ENCODE measurements at regions not wholly inside any gene's neighbourhood (a gene's known extent, or its start where the extent isn't known, plus 50 kb on each side); places are given as distances from the start of the nearest gene placed in this dataset.

DNA sequence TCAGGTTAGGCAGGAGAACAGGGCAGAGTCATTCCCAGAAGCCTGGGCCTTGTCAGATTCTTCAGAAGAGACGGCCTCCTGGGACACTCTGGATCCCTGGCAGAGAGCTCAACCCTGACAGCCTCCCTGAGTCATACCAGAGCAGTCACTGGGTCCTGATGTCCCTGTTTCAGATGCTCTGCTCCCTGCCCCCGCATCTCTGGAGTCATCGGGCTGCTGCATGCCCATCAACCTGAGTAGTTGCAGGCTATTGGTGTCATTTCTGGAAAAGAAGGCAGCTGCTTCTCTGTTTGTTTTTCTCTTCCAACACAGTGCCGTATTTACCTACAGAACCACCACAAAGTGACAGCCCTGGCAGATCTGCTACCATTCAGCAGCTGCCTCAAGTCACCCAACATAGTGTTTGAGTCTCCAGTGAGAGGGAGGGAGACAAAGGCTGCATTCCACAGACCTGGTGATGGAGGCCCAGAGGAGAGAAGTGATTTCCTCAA, 145.1 kb downstream of the B3GNT2 start:
- BruUV-seq (replicated peaks) = no TSS peak
- in situ Hi-C loops (cut with HindIII; ENCODE audit: low pct_unique_long_range_greater_than_20kb, low sequenced_read_pairs) (no loop called here), intact Hi-C loops (cut with micrococcal nuclease; ENCODE audit: unreplicated experiment) (no loop called here)
- Histone ChIP-seq H3K27me3 (ENCODE audit: control insufficient read depth, insufficient read depth, low read length) (no peaks in the 10 kb centered on the region), H3K9me3 (ENCODE audit: control insufficient read depth, insufficient read depth, low read depth, low read length) (no peaks in the 10 kb centered on the region), H3K36me3 (ENCODE audit: control insufficient read depth, insufficient read depth, low read length) (no peaks in the 10 kb centered on the region), H3K4me1 (ENCODE audit: control insufficient read depth, insufficient read depth, low read length) (no peaks in the 10 kb centered on the region), H3K4me3 (ENCODE audit: low read depth in 2 of 2, low read length in 2 of 2) (no peak overlapping the region), H3K27ac (ENCODE audit: low read length) (no peak overlapping the region)
- ATAC-seq (no peak), DNase-seq (ENCODE audit: low read depth, low spot score) (no peak)
- POLR2A ChIA-PET = no interaction called here
- CTCF ChIA-PET = interaction anchor here (0.6 kb wide), 2 partner anchors 17 to 26 kb away, joined by 5 to 7 read pairs; no protein-coding TSS in a partner anchor
- TF ChIP-seq POLR2AphosphoS5 (IDR thresholded peaks at IDR 0.05; ENCODE audit: low read depth, low read length) (no peak), TCF7L2 (IDR thresholded peaks at IDR 0.05; ENCODE audit: low read depth, low read length) (no peak), SIN3A (IDR thresholded peaks at IDR 0.05; ENCODE audit: borderline replicate concordance, insufficient read depth, low read depth, low read length) (no peak), REST (IDR thresholded peaks at IDR 0.05; ENCODE audit: insufficient read depth in 1 of 2, low read depth in 2 of 2, low read length in 1 of 2) (no peak)
- TF ChIP-seq, protein P1, sequence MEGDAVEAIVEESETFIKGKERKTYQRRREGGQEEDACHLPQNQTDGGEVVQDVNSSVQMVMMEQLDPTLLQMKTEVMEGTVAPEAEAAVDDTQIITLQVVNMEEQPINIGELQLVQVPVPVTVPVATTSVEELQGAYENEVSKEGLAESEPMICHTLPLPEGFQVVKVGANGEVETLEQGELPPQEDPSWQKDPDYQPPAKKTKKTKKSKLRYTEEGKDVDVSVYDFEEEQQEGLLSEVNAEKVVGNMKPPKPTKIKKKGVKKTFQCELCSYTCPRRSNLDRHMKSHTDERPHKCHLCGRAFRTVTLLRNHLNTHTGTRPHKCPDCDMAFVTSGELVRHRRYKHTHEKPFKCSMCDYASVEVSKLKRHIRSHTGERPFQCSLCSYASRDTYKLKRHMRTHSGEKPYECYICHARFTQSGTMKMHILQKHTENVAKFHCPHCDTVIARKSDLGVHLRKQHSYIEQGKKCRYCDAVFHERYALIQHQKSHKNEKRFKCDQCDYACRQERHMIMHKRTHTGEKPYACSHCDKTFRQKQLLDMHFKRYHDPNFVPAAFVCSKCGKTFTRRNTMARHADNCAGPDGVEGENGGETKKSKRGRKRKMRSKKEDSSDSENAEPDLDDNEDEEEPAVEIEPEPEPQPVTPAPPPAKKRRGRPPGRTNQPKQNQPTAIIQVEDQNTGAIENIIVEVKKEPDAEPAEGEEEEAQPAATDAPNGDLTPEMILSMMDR (IDR thresholded peaks at IDR 0.05) = no peak

DNA sequence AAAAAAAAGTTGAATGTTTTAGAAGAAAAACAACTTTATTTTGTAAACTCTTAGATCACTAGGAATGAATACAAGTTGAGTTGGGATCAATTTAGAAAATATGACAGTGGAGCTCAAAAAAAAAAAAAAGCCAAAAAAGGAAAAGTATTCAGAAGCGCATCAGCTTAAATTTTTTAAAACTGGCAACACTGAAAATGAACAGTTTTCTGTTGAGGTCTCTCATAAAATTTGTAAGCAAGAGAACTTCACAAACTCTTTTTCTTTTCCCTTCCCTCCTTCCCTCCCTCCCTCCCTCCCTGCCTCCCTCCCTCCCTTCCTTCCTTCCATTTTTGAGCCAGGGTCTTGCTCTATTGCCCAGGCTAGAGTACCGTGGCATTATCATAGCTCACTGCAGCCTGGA, 143.9 kb downstream of the B3GNT2 start:
- Histone ChIP-seq H3K36me3 (ENCODE audit: control insufficient read depth, insufficient read depth, low read length) (no peaks in the 10 kb centered on the region), H3K4me1 (ENCODE audit: control insufficient read depth, insufficient read depth, low read length) (no peaks in the 10 kb centered on the region), H3K27ac (ENCODE audit: low read length) (no peak overlapping the region), H3K9me3 (ENCODE audit: control insufficient read depth, insufficient read depth, low read depth, low read length) (no peaks in the 10 kb centered on the region), H3K27me3 (ENCODE audit: control insufficient read depth, insufficient read depth, low read length) (no peaks in the 10 kb centered on the region), H3K4me3 (ENCODE audit: low read depth in 2 of 2, low read length in 2 of 2) (no peak overlapping the region)
- in situ Hi-C loops (cut with HindIII; ENCODE audit: low pct_unique_long_range_greater_than_20kb, low sequenced_read_pairs) (no loop called here), intact Hi-C loops (cut with micrococcal nuclease; ENCODE audit: unreplicated experiment) (no loop called here)
- no TSS peak for BruUV-seq (replicated peaks)
- TF ChIP-seq POLR2AphosphoS5 (IDR thresholded peaks at IDR 0.05; ENCODE audit: low read depth, low read length) (no peak), REST (IDR thresholded peaks at IDR 0.05; ENCODE audit: insufficient read depth in 1 of 2, low read depth in 2 of 2, low read length in 1 of 2) (no peak), TCF7L2 (IDR thresholded peaks at IDR 0.05; ENCODE audit: low read depth, low read length) (no peak), SIN3A (IDR thresholded peaks at IDR 0.05; ENCODE audit: borderline replicate concordance, insufficient read depth, low read depth, low read length) (no peak)
- TF ChIP-seq, protein P1 (IDR thresholded peaks at IDR 0.05) = no peak
- ChIA-PET POLR2A (interaction anchor here (0.6 kb wide), 1 partner anchor 45 kb away, joined by 7 read pairs; no protein-coding TSS in a partner anchor), CTCF (interaction anchor here (0.6 to 1.2 kb wide), 3 partner anchors 11 to 379 kb away, joined by 4 to 7 read pairs (median 6); no protein-coding TSS in a partner anchor)
- no peak for DNase-seq (ENCODE audit: low read depth, low spot score)
- ATAC-seq = no peak

Measured in Panc1 (cell line).